Naive thymus-derived CD4-positive, alpha-beta T cell (primary cell): ENCODE measurements at regions not wholly inside any gene's neighbourhood (a gene's known extent, or its start where the extent isn't known, plus 50 kb on each side); places are given as distances from the start of the nearest gene placed in this dataset.
"Not testable (repeated sequence)": the region's sequence is repeated elsewhere in the genome, so short reads cannot be mapped to it uniquely, and the experiment has no call there.

ENCODE experiments used
- ATAC-seq: fragments of 150-1000 bp; cut with Tn5 transposase; 2 replicates; pipeline ENCODE4 v1.10.0; 2021; ENCODE audit warnings: mild to moderate bottlenecking, moderate library complexity
- CTCF ChIA-PET: fragments of 350-600 bp; sonication (Branson Sonifier 250); formaldehyde crosslinking; loops from one replicate; lab custom pipeline; 2021; ENCODE audit warnings: antibody characterized with exemption; lab: Charles Lee
- POLR2A ChIA-PET: fragments of 350-600 bp; sonication (Branson Sonifier 250); formaldehyde crosslinking; loops from one replicate; lab custom pipeline; 2021; ENCODE audit warnings: antibody characterized with exemption, inconsistent platforms; lab: Charles Lee
- DNase-seq, 9 donors: peaks; one replicate each; pipeline versions ENCODE4 v3.0.0 to v3.0.0-alpha.2; 2020 to 2022; ENCODE audit warnings: mixed read lengths in 1 of 9
- H3K27ac ChIP-seq: one replicate; pipeline ENCODE4 v1.7.0; 2013; ENCODE audit warnings: mild to moderate bottlenecking, low read depth, low read length, moderate library complexity
- H3K27me3 ChIP-seq, 2 donors: one replicate each; pipeline ENCODE4 v1.7.0; 2013; ENCODE audit warnings: low read length in 2 of 2, mild to moderate bottlenecking in 2 of 2, moderate library complexity in 2 of 2; ENCODE audit not compliant: control insufficient read depth in 2 of 2, insufficient read depth in 2 of 2
- H3K36me3 ChIP-seq, 3 experiments: 1 replicate in 2 of 3; 2 replicates in 1 of 3; pipeline ENCODE4 v1.7.0; 2013; ENCODE audit warnings: low read length in 3 of 3, mild to moderate bottlenecking in 3 of 3, moderate library complexity in 1 of 3; ENCODE audit not compliant: insufficient read depth in 3 of 3, control insufficient read depth in 2 of 3
- H3K4me1 ChIP-seq, 2 donors: one replicate each; pipeline ENCODE4 v1.7.0; 2013; ENCODE audit warnings: low read length in 2 of 2, mild to moderate bottlenecking in 2 of 2, moderate library complexity in 1 of 2; ENCODE audit not compliant: control insufficient read depth in 2 of 2, insufficient read depth in 2 of 2
- H3K4me3 ChIP-seq: 2 replicates; pipeline ENCODE4 v1.7.0; 2013; ENCODE audit warnings: mild to moderate bottlenecking, low read length
- H3K9me3 ChIP-seq, 3 experiments: 1 replicate in 2 of 3; 2 replicates in 1 of 3; pipeline ENCODE4 v1.7.0; 2013; ENCODE audit warnings: low read length in 3 of 3; ENCODE audit not compliant: control insufficient read depth in 2 of 3
- H3K27ac Mint-ChIP-seq, 9 donors: one replicate each; pipeline ENCODE4 v1.8.0; 2020 to 2022; ENCODE audit warnings: mixed read lengths in 9 of 9, mild to moderate bottlenecking in 8 of 9, moderate library complexity in 5 of 9, inconsistent platforms in 2 of 9
- H3K27me3 Mint-ChIP-seq, 5 donors: one replicate each; pipeline ENCODE4 v1.8.0; 2021 to 2022; ENCODE audit warnings: mixed read lengths in 5 of 5, mild to moderate bottlenecking in 1 of 5
- H3K36me3 Mint-ChIP-seq, 5 donors: one replicate each; pipeline ENCODE4 v1.8.0; 2020 to 2022; ENCODE audit warnings: mixed read lengths in 5 of 5, mild to moderate bottlenecking in 3 of 5, inconsistent platforms in 1 of 5
- H3K4me1 Mint-ChIP-seq, 7 donors: one replicate each; pipeline ENCODE4 v1.8.0; 2020 to 2022; ENCODE audit warnings: mixed read lengths in 7 of 7, mild to moderate bottlenecking in 3 of 7, inconsistent platforms in 1 of 7
- H3K4me3 Mint-ChIP-seq, 10 donors: one replicate each; pipeline ENCODE4 v1.8.0; 2020 to 2022; ENCODE audit warnings: mild to moderate bottlenecking in 10 of 10, mixed read lengths in 10 of 10, moderate library complexity in 6 of 10, inconsistent platforms in 2 of 10
- H3K9me3 Mint-ChIP-seq, 11 donors: one replicate each; pipeline ENCODE4 v1.8.0; 2020 to 2022; ENCODE audit warnings: mixed read lengths in 11 of 11, mild to moderate bottlenecking in 4 of 11, inconsistent platforms in 1 of 11, moderate library complexity in 1 of 11
- intact Hi-C, 2 donors: fragments of 100-400 bp; cut with micrococcal nuclease; formaldehyde crosslinking; loops; one replicate each; pipeline ENCODE4 v1.15.1; 2023

GRCh38 chr11:7143908-7144307 is 55.1 kb downstream of the RBMXL2 start:
- DNase-seq (no peak), ATAC-seq (no peak)
- Mint-ChIP-seq H3K4me1 (no peaks in the 10 kb centered on the region), H3K9me3 (peaks cover 0 to 14% (median 5%) of the 10 kb centered on the region in 11 donors), H3K4me3 (no peak overlapping the region), H3K27me3 (peaks cover 0 to 24% (median 11%) of the 10 kb centered on the region in 5 donors), H3K36me3 (no peaks in the 10 kb centered on the region), H3K27ac (no peak overlapping the region)
- intact Hi-C loops, result loop anchor here in 1 of 2 donors (1.0 kb wide), 1 partner anchor 544 kb away; no protein-coding TSS in a partner anchor
- Histone ChIP-seq H3K27ac (no peak overlapping the region), H3K36me3 (no peaks in the 10 kb centered on the region), H3K4me1 (no peaks in the 10 kb centered on the region), H3K27me3 (no peaks in the 10 kb centered on the region), H3K4me3 (no peak overlapping the region), H3K9me3 (no peaks in the 10 kb centered on the region)
- ChIA-PET CTCF (interaction anchor here (0.6 to 1.1 kb wide), 2 partner anchors 370 to 540 kb away, joined by 3 read pairs; no protein-coding TSS in a partner anchor), POLR2A (no interaction called here)

DNA sequence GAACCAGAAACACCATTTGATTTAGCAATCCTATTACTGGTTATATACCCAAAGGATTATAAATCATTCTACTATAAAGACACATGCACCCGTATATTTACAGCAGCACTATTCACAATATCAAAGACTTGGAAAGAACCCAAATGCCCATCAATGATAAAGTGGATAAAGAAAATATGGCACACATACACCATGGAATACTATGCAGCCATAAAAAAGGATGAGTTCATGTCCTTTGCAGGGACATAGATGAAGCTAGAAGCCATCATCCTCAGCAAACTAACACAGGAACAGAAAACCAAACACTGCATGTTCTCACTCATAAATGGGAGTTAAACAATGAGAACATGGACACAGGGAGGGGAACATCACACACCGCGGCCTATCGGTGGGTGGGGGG is 61.3 kb downstream of the RBMXL2 start:
- CTCF ChIA-PET, H3K4me1 Mint-ChIP-seq, H3K27ac Mint-ChIP-seq, H3K4me3 ChIP-seq, ATAC-seq, H3K36me3 ChIP-seq, H3K4me1 ChIP-seq, H3K9me3 ChIP-seq, POLR2A ChIA-PET, H3K27ac ChIP-seq, H3K27me3 ChIP-seq, intact Hi-C loops, H3K4me3 Mint-ChIP-seq, DNase-seq, H3K36me3 Mint-ChIP-seq: not testable (repeated sequence)
- H3K9me3 Mint-ChIP-seq, result peaks cover 0 to 26% (median 12%) of the 10 kb centered on the region in 11 donors
- peaks cover 0 to 17% (median 7%) of the 10 kb centered on the region in 5 donors for H3K27me3 Mint-ChIP-seq

- Histone ChIP-seq H3K27ac (no peak overlapping the region), H3K9me3 (no peaks in the 10 kb centered on the region), H3K27me3 (no peaks in the 10 kb centered on the region), H3K4me3 (no peak overlapping the region), H3K36me3 (no peaks in the 10 kb centered on the region), H3K4me1 (no peaks in the 10 kb centered on the region)
- H3K27ac Mint-ChIP-seq, result no peak overlapping the region
- H3K9me3 Mint-ChIP-seq, result peaks cover 0 to 4% (median 0%) of the 10 kb centered on the region in 11 donors
- H3K4me3 Mint-ChIP-seq, result no peak overlapping the region
- intact Hi-C loops, result no loop called here
- ChIA-PET CTCF (interaction anchor here (0.7 kb wide), 1 partner anchor 147 kb away, joined by 3 read pairs; no protein-coding TSS in a partner anchor), POLR2A (no interaction called here)
- no peak for ATAC-seq
- peaks cover 0 to 32% (median 17%) of the 10 kb centered on the region in 5 donors for H3K27me3 Mint-ChIP-seq
- H3K36me3 Mint-ChIP-seq, result no peaks in the 10 kb centered on the region
- no peak for DNase-seq
- peaks cover 0 to 7% (median 0%) of the 10 kb centered on the region in 7 donors for H3K4me1 Mint-ChIP-seq
These were observed 66.1 kb downstream of the RBMXL2 start for GRCh38 chr11:7154881-7155361.

GRCh38 chr11:7160814-7161489 is 72.2 kb downstream of the RBMXL2 start:
- Histone ChIP-seq H3K27ac (no peak overlapping the region), H3K4me1 (no peaks in the 10 kb centered on the region), H3K4me3 (no peak overlapping the region), H3K9me3 (no peaks in the 10 kb centered on the region), H3K27me3 (no peaks in the 10 kb centered on the region), H3K36me3 (no peaks in the 10 kb centered on the region)
- ATAC-seq (no peak), DNase-seq (no peak)
- CTCF ChIA-PET, result no interaction called here
- POLR2A ChIA-PET, result no interaction called here
- H3K4me3 Mint-ChIP-seq, result no peak overlapping the region
- H3K27me3 Mint-ChIP-seq, result peaks cover 0 to 31% (median 27%) of the 10 kb centered on the region in 5 donors
- no peaks in the 10 kb centered on the region for H3K4me1 Mint-ChIP-seq
- H3K27ac Mint-ChIP-seq, result no peak overlapping the region
- H3K9me3 Mint-ChIP-seq, result peaks cover 0 to 2% (median 0%) of the 10 kb centered on the region in 11 donors
- intact Hi-C loops, result no loop called here
- H3K36me3 Mint-ChIP-seq, result no peaks in the 10 kb centered on the region

DNA sequence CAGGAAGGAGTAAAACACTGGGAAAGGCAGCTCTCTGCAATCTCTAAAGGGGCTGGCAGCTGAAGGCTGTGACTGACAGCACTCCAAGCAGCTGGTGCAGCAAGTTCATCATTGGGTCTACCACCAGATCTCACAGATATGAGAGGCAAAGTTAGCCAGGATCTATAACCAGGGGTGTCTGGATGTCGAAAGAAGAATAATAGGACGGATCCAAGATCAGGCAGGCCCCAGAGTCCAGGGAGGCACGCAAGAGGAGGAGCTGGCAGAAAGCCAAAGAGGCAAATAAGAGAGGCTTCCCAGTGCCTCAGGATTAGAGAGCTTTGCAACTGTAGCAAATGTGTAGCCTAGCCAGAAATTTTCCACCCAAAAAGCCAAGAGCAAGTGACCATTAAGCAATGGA is 77.1 kb downstream of the RBMXL2 start:
- intact Hi-C loops, result no loop called here
- H3K4me3 ChIP-seq, result no peak overlapping the region
- no peaks in the 10 kb centered on the region for H3K4me1 Mint-ChIP-seq
- H3K4me1 ChIP-seq, result no peaks in the 10 kb centered on the region
- H3K4me3 Mint-ChIP-seq, result no peak overlapping the region
- ChIA-PET POLR2A (no interaction called here), CTCF (no interaction called here)
- H3K27ac Mint-ChIP-seq, result no peak overlapping the region
- H3K27ac ChIP-seq, result no peak overlapping the region
- no peaks in the 10 kb centered on the region for H3K9me3 Mint-ChIP-seq
- H3K27me3 Mint-ChIP-seq, result peaks cover 0 to 19% (median 11%) of the 10 kb centered on the region in 5 donors
- no peak for DNase-seq
- no peak for ATAC-seq
- no peaks in the 10 kb centered on the region for H3K9me3 ChIP-seq
- H3K36me3 ChIP-seq, result no peaks in the 10 kb centered on the region
- no peaks in the 10 kb centered on the region for H3K36me3 Mint-ChIP-seq
- H3K27me3 ChIP-seq, result no peaks in the 10 kb centered on the region

- intact Hi-C loops, result no loop called here
- no peaks in the 10 kb centered on the region for H3K27me3 ChIP-seq
- CTCF ChIA-PET, result no interaction called here
- no peak overlapping the region for H3K27ac ChIP-seq
- no peak for DNase-seq
- Mint-ChIP-seq H3K9me3 (no peaks in the 10 kb centered on the region), H3K4me1 (no peaks in the 10 kb centered on the region), H3K27me3 (peaks cover 0 to 8% (median 5%) of the 10 kb centered on the region in 5 donors), H3K4me3 (no peak overlapping the region), H3K27ac (no peak overlapping the region), H3K36me3 (no peaks in the 10 kb centered on the region)
- no peaks in the 10 kb centered on the region for H3K9me3 ChIP-seq
- H3K4me1 ChIP-seq, result no peaks in the 10 kb centered on the region
- POLR2A ChIA-PET, result no interaction called here
- H3K36me3 ChIP-seq, result no peaks in the 10 kb centered on the region
- no peak for ATAC-seq
- H3K4me3 ChIP-seq, result no peak overlapping the region
These were observed 79.4 kb downstream of the RBMXL2 start for GRCh38 chr11:7167976-7168740.
